CD4-positive, alpha-beta T cell treated with Interleukin-10 for 1 hour (primary cell): ENCODE measurements at regions not wholly inside any gene's neighbourhood (a gene's known extent, or its start where the extent isn't known, plus 50 kb on each side); places are given as distances from the start of the nearest gene placed in this dataset.
A peak's percentile ranks its signal among the peaks of the same experiment; 100 is the strongest.
"Not testable (repeated sequence)": the region's sequence is repeated elsewhere in the genome, so short reads cannot be mapped to it uniquely, and the experiment has no call there.

ENCODE experiments used
- DNase-seq: peaks from one replicate; pipeline ENCODE4 v3.0.0-alpha.2; 2020

- DNase-seq = not testable (repeated sequence)
Measured at GRCh38 chr2:37759989-37760388, 88.5 kb upstream of the CDC42EP3 start.

GRCh38 chr2:37760471-37760870 lies 89.0 kb upstream of the CDC42EP3 start:
- no peak for DNase-seq

DNA sequence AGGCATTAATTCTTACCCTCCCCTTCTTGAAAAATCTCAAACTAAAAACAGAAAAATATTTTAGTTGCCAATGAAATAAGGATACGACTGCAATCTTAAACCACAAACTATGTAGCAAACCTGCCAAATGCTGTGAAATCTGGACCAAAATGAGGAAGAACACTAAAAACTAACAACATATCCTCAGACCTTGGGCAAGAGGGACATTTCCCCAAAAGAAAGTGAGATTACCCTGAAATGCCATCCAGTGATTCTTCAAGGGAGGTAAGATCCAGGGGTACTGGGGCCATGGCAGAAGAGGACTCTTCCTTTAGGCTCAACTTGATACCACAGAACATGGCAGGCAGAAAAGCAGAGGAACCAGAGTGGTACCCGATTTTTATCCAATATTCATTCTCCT lies 90.8 kb upstream of the CDC42EP3 start:
- DNase-seq = peak; percentile 11

DNA sequence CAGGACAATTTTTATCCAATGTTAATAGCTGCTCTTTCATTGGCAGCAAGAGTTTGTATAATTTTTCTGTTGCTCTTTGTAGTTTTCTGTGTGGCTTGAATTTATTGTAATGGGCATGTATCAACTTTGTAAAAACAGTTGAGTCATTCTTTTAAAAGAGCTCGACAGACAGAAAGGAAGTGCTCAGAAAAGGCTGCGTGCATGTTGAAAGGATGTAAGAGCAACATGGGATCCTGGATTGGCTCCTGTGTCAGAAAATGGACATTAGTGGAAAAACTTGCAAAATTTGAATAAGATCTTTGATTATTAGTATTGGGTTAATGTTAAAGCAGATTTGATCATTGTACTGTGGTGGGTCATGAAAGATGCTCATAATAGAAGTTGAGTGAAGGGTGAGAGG lies 93.3 kb upstream of the CDC42EP3 start:
- DNase-seq = no peak

GRCh38 chr2:37766106-37766505 lies 94.7 kb upstream of the CDC42EP3 start:
- DNase-seq = no peak

GRCh38 chr2:37767046-37767445 lies 95.6 kb upstream of the CDC42EP3 start:
- no peak for DNase-seq

GRCh38 chr2:37767959-37768925 lies 96.8 kb upstream of the CDC42EP3 start:
- no peak for DNase-seq

- DNase-seq = no peak
Measured at GRCh38 chr2:37769551-37769950, 98.1 kb upstream of the CDC42EP3 start.

DNA sequence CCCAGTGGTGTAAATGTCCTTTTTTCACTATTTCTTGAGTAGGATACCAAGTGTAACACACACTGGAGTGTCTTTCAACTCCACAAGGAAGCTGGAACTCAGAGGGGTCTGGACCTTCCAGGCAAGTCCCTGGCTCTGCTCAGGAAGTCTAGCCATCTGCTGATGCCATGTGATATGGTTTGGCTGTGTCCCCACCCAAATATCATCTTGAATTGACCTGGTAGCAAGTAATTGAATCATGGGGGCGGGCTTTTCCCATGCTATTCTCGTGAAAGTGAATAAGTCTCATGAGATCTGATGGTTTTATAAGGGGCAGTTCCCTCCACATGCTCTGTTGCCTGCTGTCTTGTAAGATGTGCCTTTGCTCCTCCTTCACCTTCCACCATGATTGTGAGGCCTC lies 99.4 kb upstream of the CDC42EP3 start:
- DNase-seq = no peak

- no peak for DNase-seq
Measured at GRCh38 chr2:37771600-37772088, 100.2 kb upstream of the CDC42EP3 start.

GRCh38 chr2:37773371-37774130 lies 102.1 kb upstream of the CDC42EP3 start:
- no peak for DNase-seq

DNA sequence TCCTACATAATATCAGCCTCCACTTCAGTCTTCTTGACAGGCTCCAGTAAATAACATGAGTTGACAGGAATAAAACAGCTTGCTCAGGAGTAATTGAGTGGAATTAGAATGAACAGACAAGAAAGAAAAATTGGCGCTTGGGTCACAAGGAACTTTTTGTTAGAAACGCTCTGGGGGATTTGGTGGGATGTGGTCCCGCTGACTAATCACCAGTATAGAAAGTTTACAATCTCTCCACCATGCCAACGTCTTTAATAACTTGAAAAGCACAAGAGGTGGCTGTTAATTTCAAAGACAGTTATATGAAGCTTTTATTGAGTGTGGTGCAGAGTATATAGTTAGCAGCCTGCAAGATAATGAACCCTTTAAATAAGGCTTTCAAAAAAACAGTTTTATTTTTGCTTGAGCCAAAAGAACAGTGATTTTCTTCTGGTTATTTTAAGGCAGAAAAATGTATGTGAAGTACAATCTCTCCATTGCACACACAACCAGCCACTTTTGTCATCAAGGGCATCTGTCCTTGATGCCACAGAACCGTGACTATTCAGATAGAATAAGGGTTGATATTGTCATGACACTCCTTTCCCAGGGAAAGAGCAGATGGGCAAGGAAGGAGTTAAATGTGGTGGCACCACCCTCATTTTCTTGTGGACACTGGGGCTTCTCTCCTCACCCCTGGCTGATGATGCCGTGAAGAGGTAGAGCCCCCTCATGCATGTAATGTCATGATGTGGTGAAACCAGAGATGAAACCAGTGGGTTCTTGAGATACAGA lies 102.9 kb upstream of the CDC42EP3 start:
- not testable (repeated sequence) for DNase-seq

GRCh38 chr2:37774976-37775907 lies 103.8 kb upstream of the CDC42EP3 start:
- no peak for DNase-seq

DNA sequence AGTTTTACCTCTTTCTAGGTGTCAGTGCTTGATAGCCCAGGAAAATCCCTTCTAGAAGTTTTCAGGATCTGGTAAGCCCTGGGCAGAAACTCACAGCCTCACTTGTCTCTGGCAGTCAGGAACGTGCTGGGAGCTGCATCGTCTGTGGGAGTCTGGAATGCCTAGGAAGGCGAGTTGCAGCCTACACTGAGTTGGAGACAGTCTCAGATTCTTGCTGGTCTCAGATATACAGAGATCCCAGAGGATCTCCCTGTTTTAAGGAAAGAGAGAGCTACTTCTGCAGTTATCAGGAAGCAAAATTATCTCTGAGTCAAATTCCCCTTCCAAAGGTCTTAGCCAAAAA lies 104.4 kb upstream of the CDC42EP3 start:
- no peak for DNase-seq

DNA sequence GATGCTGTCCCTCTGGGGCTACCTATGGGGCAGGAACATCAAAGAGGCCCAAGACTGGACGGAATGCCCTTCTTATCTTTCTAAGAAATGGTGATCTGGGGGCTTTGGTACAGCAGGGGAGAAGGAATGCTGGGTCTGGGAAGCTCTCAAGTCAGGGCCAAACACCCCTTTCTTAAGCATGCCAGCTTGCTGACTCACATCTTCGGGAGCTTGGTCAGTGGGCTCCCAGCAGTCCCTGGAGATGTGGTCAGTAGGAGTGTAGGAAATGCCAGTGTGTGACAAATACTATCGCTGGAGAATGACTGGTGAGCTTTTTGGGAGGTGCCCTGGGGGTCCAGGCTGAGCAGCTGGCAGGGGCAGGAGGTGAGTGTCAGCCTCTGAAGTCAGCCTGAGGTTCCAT lies 105.0 kb upstream of the CDC42EP3 start:
- DNase-seq = no peak

DNA sequence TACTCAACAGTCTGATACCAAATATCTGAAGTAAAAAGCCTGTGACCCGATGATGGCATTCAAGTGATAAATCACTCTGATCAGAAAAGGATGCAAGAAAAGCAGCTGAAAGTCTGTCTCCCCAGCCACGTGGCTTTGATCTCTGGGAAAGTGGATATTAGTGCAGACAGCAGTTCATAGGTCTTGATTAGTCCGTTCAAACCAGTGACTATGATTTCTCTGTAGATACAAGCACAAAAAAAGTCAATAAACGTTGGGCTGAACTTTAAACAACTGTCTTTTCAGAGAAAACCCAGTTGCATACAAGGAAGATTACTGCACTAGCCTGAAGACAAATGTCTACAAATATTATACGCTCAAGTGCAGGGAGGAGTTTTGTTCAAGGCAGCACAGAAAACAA lies 107.7 kb upstream of the CDC42EP3 start:
- no peak for DNase-seq

DNA sequence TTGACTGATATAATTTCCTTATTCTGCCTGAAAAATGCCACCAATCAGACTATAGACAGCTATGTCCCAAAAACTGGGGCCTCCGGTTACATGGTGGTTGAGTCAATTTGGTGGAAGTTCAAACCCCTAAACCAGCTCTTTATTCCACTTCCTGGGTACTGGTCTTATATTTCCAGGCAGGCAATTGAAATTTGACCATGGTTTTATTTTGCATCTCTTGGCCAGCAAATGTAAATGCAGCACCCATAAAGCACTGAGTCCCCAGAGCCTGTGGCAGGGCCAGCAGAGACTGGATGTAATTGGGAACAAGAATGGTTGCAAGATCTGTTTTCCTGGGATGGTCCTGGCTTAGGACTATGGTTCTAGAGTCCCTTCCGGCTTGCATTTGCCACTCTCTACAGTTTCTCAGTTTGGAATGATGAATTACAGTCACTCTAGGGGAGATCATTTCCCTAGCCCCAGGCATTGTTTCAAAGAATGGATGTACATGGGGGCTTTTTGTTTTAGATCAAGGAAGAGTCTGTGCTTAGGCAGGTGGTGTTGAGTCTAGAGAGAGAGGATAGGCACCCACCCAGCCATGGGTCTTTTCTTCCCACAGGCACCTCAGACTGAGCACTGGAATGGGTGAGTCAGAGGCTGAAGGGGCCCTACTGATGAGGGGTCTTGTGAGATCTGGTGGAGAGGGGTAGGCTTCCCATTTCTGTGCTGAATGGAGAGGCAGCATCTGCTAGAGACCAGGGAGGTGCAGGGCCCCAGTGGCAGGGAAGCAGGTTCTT lies 108.4 kb upstream of the CDC42EP3 start:
- DNase-seq = no peak

DNA sequence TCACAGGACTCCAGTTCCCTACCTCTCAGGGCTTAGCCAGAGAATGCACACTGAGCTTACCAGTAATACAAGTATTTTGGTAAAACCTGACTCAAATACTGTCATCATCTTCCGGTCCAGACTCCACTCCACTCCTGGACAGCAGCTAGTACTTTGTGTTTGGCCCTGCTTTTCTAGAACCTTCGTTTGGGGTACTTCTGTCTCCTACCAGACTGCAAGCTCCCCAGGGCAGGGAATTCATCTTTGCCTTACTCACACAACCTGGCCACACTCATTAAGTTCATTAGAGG lies 108.9 kb upstream of the CDC42EP3 start:
- no peak for DNase-seq

GRCh38 chr2:37781028-37781427 lies 109.6 kb upstream of the CDC42EP3 start:
- no peak for DNase-seq

GRCh38 chr2:37782155-37782673 lies 110.8 kb upstream of the CDC42EP3 start:
- DNase-seq = no peak

DNA sequence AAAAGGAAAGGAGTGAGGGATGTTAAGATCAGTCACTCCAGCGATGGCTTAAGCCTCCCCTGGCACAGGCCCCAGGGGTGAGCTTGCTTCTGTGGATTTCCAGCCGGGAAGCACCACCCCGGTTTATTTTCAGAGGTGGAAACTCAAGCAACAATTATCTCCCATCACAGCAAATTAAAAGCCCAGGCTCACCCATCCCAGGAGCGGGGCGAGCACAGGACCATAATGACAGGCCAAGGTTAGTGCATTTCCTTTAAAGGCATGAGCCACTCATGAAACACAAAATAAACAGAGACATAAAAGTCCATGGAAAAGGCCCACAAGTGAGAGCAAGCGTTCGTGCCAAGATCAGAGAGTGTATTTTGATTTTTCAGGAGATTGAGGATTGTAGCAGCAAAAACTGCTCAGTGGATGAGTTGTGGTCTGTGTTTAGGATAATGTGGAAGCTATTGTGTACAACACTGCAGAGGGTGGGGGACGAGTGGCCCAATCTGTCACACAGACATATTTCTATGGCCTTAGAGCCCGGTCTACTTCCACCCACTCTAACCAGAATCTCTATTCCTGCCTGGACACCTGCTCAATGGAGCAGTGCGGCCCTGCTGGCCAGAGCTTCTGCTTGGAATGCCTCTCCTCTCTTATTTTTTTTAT lies 111.4 kb upstream of the CDC42EP3 start:
- no peak for DNase-seq
